ENCODE measurements at regions not wholly inside any gene's neighbourhood (a gene's known extent, or its start where the extent isn't known, plus 50 kb on each side); places are given as distances from the start of the nearest gene placed in this dataset.

DNA sequence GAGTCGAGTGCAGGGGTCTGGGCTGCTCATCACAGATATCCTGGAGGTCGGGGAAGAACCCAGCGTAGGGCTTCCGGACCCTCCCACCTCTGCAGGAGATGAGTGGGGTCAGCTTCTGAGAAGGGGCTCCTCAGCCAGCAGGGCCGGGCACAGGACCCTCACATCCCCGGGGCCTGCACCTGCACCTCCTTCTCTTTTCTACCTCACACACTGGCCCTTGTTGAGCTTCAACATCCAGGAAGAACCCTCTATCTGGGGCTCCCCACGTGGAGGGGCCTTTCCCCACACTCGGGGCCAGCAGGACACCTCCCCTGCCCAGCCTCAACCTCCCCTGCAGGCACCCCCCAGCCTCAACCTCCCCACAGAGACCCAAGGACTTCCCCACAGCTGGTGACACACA, 299.4 kb downstream of the CTTN start:
- TF ChIP-seq EZH2 (IDR thresholded peaks at IDR 0.05; ENCODE audit: insufficient read depth, poor library complexity, severe bottlenecking) (no peak), EZH2phosphoT487 (IDR thresholded peaks at IDR 0.05; ENCODE audit: insufficient read depth, low read depth) (no peak)

All from GM23248 (cell line).